Nephron progenitor cell (in vitro differentiated cells): ENCODE measurements at regions not wholly inside any gene's neighbourhood (a gene's known extent, or its start where the extent isn't known, plus 50 kb on each side); places are given as distances from the start of the nearest gene placed in this dataset.

Experiments used
- DNase-seq: peaks from one replicate; pipeline ENCODE4 v3.0.0; 2021
- H3K27ac Mint-ChIP-seq: 2 replicates; pipeline ENCODE4 v1.8.0; 2021; ENCODE audit warnings: mild to moderate bottlenecking, moderate library complexity, mixed read lengths
- H3K27me3 Mint-ChIP-seq: 2 replicates; pipeline ENCODE4 v1.8.0; 2021; ENCODE audit warnings: mild to moderate bottlenecking, low read depth, mixed read lengths; ENCODE audit not compliant: poor library complexity
- H3K36me3 Mint-ChIP-seq: 2 replicates; pipeline ENCODE4 v1.8.0; 2021; ENCODE audit warnings: low read depth, mixed read lengths
- H3K4me1 Mint-ChIP-seq: 2 replicates; pipeline ENCODE4 v1.8.0; 2021; ENCODE audit warnings: mixed read lengths
- H3K4me3 Mint-ChIP-seq: 2 replicates; pipeline ENCODE4 v1.8.0; 2021; ENCODE audit warnings: mild to moderate bottlenecking, moderate library complexity, mixed read lengths
- H3K9me3 Mint-ChIP-seq: 2 replicates; pipeline ENCODE4 v1.8.0; 2021; ENCODE audit warnings: mild to moderate bottlenecking, moderate library complexity, mixed read lengths
- CTCF ChIP-seq: fragments of 200-600 bp; sonication (generic); IDR thresholded peaks from 2 replicates; pipeline ENCODE4 v1.5.0; 2021; ENCODE audit warnings: antibody characterized with exemption

GRCh38 chr3:88509582-88509981, 359.8 kb downstream of the C3orf38 start:
- Mint-ChIP-seq H3K4me1 (peaks cover 9% of the 10 kb centered on the region), H3K9me3 (peaks cover 19% of the 10 kb centered on the region), H3K27ac (no peak overlapping the region), H3K36me3 (peaks cover 13% of the 10 kb centered on the region), H3K27me3 (peaks cover 4% of the 10 kb centered on the region), H3K4me3 (no peak overlapping the region)
- DNase-seq = no peak
- no peak for TF ChIP-seq CTCF

- no peak for TF ChIP-seq CTCF
- Mint-ChIP-seq H3K4me3 (no peak overlapping the region), H3K27ac (no peak overlapping the region), H3K36me3 (no peaks in the 10 kb centered on the region), H3K27me3 (peaks cover 4% of the 10 kb centered on the region), H3K9me3 (peaks cover 13% of the 10 kb centered on the region), H3K4me1 (no peaks in the 10 kb centered on the region)
- DNase-seq = no peak
Observed at GRCh38 chr3:88528494-88528893, 378.7 kb downstream of the C3orf38 start.

DNA sequence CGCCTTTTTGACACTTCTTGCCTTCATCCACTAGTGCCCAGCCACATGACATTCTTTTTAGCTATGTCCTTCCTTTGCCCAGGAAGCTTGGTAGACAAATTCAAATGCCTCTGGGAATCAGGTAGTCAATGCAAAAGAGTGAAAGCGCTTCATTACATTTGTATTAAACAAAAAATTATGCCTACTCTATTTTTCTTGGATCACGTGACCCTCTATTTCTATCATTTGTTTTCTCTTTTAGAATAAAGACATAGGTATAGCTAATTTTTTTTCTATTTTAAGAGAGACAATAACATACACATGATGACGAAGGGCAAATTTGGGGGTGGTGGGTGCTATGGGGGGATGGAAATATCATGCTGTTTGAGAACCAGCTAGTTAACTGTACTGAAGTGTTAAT, 384.8 kb downstream of the C3orf38 start:
- peaks cover 3% of the 10 kb centered on the region for H3K27me3 Mint-ChIP-seq
- TF ChIP-seq CTCF = no peak
- H3K4me1 Mint-ChIP-seq = no peaks in the 10 kb centered on the region
- DNase-seq = no peak
- H3K4me3 Mint-ChIP-seq = no peak overlapping the region
- no peaks in the 10 kb centered on the region for H3K36me3 Mint-ChIP-seq
- no peaks in the 10 kb centered on the region for H3K9me3 Mint-ChIP-seq
- no peak overlapping the region for H3K27ac Mint-ChIP-seq

DNA sequence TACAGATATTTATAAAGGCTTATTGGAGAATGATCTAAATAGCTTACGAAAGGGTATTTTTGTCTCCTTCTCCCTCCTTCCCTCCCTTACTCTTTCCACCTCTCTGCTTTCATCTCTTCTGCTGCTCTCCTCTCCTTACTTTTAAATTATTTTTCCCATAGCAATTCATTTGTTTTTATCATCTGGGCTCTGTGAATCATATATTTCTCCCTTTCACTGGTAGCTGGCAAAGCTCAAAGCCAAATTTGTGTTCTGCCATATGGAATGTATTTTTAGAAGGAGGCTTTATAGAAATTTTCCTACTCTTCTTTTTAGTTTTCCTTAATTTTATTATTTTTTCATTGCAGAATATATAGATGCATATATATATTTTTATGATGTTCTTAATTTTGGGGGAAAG, 385.8 kb downstream of the C3orf38 start:
- Mint-ChIP-seq H3K36me3 (no peaks in the 10 kb centered on the region), H3K9me3 (no peaks in the 10 kb centered on the region), H3K27ac (no peak overlapping the region), H3K4me3 (no peak overlapping the region), H3K27me3 (peaks cover 6% of the 10 kb centered on the region), H3K4me1 (no peaks in the 10 kb centered on the region)
- no peak for TF ChIP-seq CTCF
- DNase-seq = no peak

DNA sequence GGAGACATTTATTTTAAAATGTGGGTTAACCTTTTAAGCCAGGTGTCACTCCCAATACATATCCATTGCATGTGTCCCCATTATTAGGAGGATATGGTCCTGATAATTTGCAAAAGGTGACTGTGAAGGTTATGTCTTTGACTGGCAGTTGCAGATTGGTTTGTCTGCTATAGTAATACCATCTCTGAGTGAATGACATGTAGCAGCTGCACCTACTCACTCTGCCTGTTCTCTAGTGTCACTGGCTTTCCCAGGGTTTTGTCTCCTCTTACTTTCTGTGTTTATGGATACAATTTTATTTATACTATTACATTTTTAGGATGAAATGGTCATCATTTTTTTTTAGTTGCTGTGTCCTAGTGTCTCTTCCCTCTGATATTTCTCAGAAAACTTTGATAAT, 393.2 kb downstream of the C3orf38 start:
- Mint-ChIP-seq H3K27ac (no peak overlapping the region), H3K36me3 (peaks cover 4% of the 10 kb centered on the region), H3K27me3 (peaks cover 3% of the 10 kb centered on the region), H3K9me3 (peaks cover 21% of the 10 kb centered on the region), H3K4me1 (no peaks in the 10 kb centered on the region), H3K4me3 (no peak overlapping the region)
- no peak for TF ChIP-seq CTCF
- DNase-seq = no peak

DNA sequence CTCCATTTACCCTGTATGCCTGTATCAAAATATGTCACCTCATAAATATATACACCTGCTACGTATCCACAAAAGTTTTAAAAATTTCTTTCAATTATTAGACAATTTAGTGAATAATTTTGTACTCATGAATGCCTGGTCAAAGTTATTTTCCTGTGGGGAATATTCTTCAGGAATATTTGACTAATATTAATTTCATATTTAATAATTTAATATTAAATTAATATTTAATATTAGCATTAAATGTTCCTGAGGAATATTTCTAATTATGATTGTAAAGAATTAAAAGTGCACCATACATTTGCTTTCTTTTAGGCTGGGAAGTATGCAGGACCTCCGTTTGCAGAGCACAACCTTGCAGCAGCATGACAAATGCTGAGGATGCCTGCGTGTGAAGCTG, 422.7 kb downstream of the C3orf38 start:
- Mint-ChIP-seq H3K4me3 (no peak overlapping the region), H3K9me3 (peaks cover 28% of the 10 kb centered on the region), H3K27me3 (no peaks in the 10 kb centered on the region), H3K27ac (no peak overlapping the region), H3K4me1 (peaks cover 10% of the 10 kb centered on the region), H3K36me3 (peaks cover 4% of the 10 kb centered on the region)
- no peak for DNase-seq
- TF ChIP-seq CTCF = no peak
